ENCODE measurements at regions not wholly inside any gene's neighbourhood (a gene's known extent, or its start where the extent isn't known, plus 50 kb on each side); places are given as distances from the start of the nearest gene placed in this dataset. TPM values are rescaled to one million over a fixed set of nuclear protein-coding genes. Genes with fewer than 3 reads are reported as not detected.

Small RNA genes lying in the stretch of these regions (small RNA-seq; reads per million reads assigned to genes)
- not detected for gene AC027506.1

Data from K562 (cell line).